Smooth muscle cell (in vitro differentiated cells): ENCODE measurements at regions not wholly inside any gene's neighbourhood (a gene's known extent, or its start where the extent isn't known, plus 50 kb on each side); places are given as distances from the start of the nearest gene placed in this dataset.

Experiments
- DNase-seq: peaks from one replicate; lab custom pipeline; 2025; ENCODE audit not compliant: unreplicated experiment; lab: John Stamatoyannopoulos, UW
- H2AFZ ChIP-seq: fragments of 200-600 bp; sonication (generic); 2 replicates; pipeline ENCODE4 v1.6.0; 2016; ENCODE audit warnings: antibody characterized with exemption, low read depth, mild to moderate bottlenecking
- H3F3A ChIP-seq: fragments of 200-600 bp; sonication (generic); 2 replicates; pipeline ENCODE4 v1.6.0; 2017; ENCODE audit warnings: antibody characterized with exemption, low read depth
- H3K27ac ChIP-seq: fragments of 200-600 bp; sonication (generic); 2 replicates; pipeline ENCODE4 v1.5.1; 2016; ENCODE audit warnings: low read depth, mild to moderate bottlenecking
- H3K27me3 ChIP-seq: fragments of 200-600 bp; sonication (generic); 2 replicates; pipeline ENCODE4 v1.6.1; 2016; ENCODE audit warnings: low read depth, mild to moderate bottlenecking
- H3K36me3 ChIP-seq: fragments of 200-600 bp; sonication (generic); 2 replicates; pipeline ENCODE4 v1.5.1; 2016; ENCODE audit warnings: low read depth
- H3K4me1 ChIP-seq: fragments of 200-600 bp; sonication (generic); 2 replicates; pipeline ENCODE4 v1.5.1; 2016; ENCODE audit warnings: low read depth
- H3K4me2 ChIP-seq: fragments of 200-600 bp; sonication (generic); 2 replicates; pipeline ENCODE4 v1.6.0; 2016; ENCODE audit warnings: mild to moderate bottlenecking
- H3K4me3 ChIP-seq: fragments of 200-600 bp; sonication (generic); 2 replicates; pipeline ENCODE4 v1.5.1; 2016; ENCODE audit warnings: mild to moderate bottlenecking
- H3K79me2 ChIP-seq: fragments of 200-600 bp; sonication (generic); 2 replicates; pipeline ENCODE4 v1.6.0; 2016; ENCODE audit warnings: low read depth, mild to moderate bottlenecking
- H3K9ac ChIP-seq: fragments of 200-600 bp; sonication (generic); 2 replicates; pipeline ENCODE4 v1.6.0; 2016; ENCODE audit warnings: low read depth
- H3K9me3 ChIP-seq: fragments of 200-600 bp; sonication (generic); replicated peaks from 2 replicates; pipeline ENCODE4 v1.5.1; 2016; ENCODE audit warnings: low read depth
- H4K20me1 ChIP-seq: fragments of 200-600 bp; sonication (generic); 2 replicates; pipeline ENCODE4 v1.6.0; 2016; ENCODE audit warnings: low read depth
- CTCF ChIP-seq: fragments of 200-600 bp; sonication (generic); IDR thresholded peaks from 2 replicates; pipeline ENCODE4 v1.5.1; 2017; ENCODE audit warnings: borderline replicate concordance, mild to moderate bottlenecking, antibody characterized with exemption; ENCODE audit not compliant: insufficient read depth, poor library complexity, severe bottlenecking
- WGBS: methylation state at CpG from one replicate; pipeline ENCODE4 v1.1.7; 2016; ENCODE audit warnings: low lambda C conversion rate; 5-methylcytosine and 5-hydroxymethylcytosine counted together

- Histone ChIP-seq H3K9me3 (no peaks in the 10 kb centered on the region), H3K4me2 (no peak overlapping the region), H3K4me3 (no peak overlapping the region), H3K4me1 (peaks cover 15% of the 10 kb centered on the region), H3F3A (no peaks in the 10 kb centered on the region), H4K20me1 (no peaks in the 10 kb centered on the region), H3K36me3 (no peaks in the 10 kb centered on the region), H2AFZ (no peak overlapping the region), H3K27me3 (peaks cover 23% of the 10 kb centered on the region), H3K9ac (no peak overlapping the region), H3K27ac (no peak overlapping the region), H3K79me2 (no peaks in the 10 kb centered on the region)
- WGBS = 77% methylated on average over 3 of the region's 3 CpGs
- no peak for DNase-seq
- TF ChIP-seq CTCF = no peak
Measured at GRCh38 chr2:16404146-16404545, 261.5 kb downstream of the CYRIA start.

- H2AFZ ChIP-seq = no peak overlapping the region
- H3K4me3 ChIP-seq = no peak overlapping the region
- H3K4me2 ChIP-seq = no peak overlapping the region
- H3K9me3 ChIP-seq = no peaks in the 10 kb centered on the region
- no peak for DNase-seq
- no peak overlapping the region for H3K27ac ChIP-seq
- 93% methylated on average over 5 of the region's 5 CpGs for WGBS
- no peak for TF ChIP-seq CTCF
- no peaks in the 10 kb centered on the region for H3K36me3 ChIP-seq
- peaks cover 5% of the 10 kb centered on the region for H3F3A ChIP-seq
- no peaks in the 10 kb centered on the region for H4K20me1 ChIP-seq
- no peak overlapping the region for H3K9ac ChIP-seq
- no peaks in the 10 kb centered on the region for H3K79me2 ChIP-seq
- H3K4me1 ChIP-seq = peaks cover 15% of the 10 kb centered on the region
- peaks cover 23% of the 10 kb centered on the region for H3K27me3 ChIP-seq
Measured at GRCh38 chr2:16402891-16403290, 262.7 kb downstream of the CYRIA start.

- no peaks in the 10 kb centered on the region for H3K36me3 ChIP-seq
- no peak for DNase-seq
- 87% methylated on average over 7 of the region's 7 CpGs for WGBS
- no peaks in the 10 kb centered on the region for H4K20me1 ChIP-seq
- no peak overlapping the region for H3K9ac ChIP-seq
- no peaks in the 10 kb centered on the region for H3K9me3 ChIP-seq
- peaks cover 5% of the 10 kb centered on the region for H3F3A ChIP-seq
- peaks cover 11% of the 10 kb centered on the region for H3K4me1 ChIP-seq
- H3K79me2 ChIP-seq = no peaks in the 10 kb centered on the region
- H2AFZ ChIP-seq = no peak overlapping the region
- H3K27ac ChIP-seq = no peak overlapping the region
- no peak for TF ChIP-seq CTCF
- H3K4me2 ChIP-seq = no peak overlapping the region
- peaks cover 23% of the 10 kb centered on the region for H3K27me3 ChIP-seq
- H3K4me3 ChIP-seq = no peak overlapping the region
Measured at GRCh38 chr2:16401761-16402300, 263.8 kb downstream of the CYRIA start.

- no peak for DNase-seq
- H3K4me2 ChIP-seq = peak overlapping the region; percentile 45
- no peaks in the 10 kb centered on the region for H3K4me1 ChIP-seq
- 2% methylated on average over 7 of the region's 7 CpGs for WGBS
- no peak for TF ChIP-seq CTCF
- H3K4me3 ChIP-seq = no peak overlapping the region
- no peaks in the 10 kb centered on the region for H3K36me3 ChIP-seq
- H3F3A ChIP-seq = peaks cover 5% of the 10 kb centered on the region
- H3K79me2 ChIP-seq = no peaks in the 10 kb centered on the region
- no peaks in the 10 kb centered on the region for H3K9me3 ChIP-seq
- peaks cover 23% of the 10 kb centered on the region for H3K27me3 ChIP-seq
- no peaks in the 10 kb centered on the region for H4K20me1 ChIP-seq
- no peak overlapping the region for H3K9ac ChIP-seq
- H2AFZ ChIP-seq = no peak overlapping the region
- H3K27ac ChIP-seq = no peak overlapping the region
Measured at GRCh38 chr2:16400127-16400623, 265.5 kb downstream of the CYRIA start.
